Activated CD8-positive, alpha-beta memory T cell treated with anti-CD3 and anti-CD28 coated beads for 36 hours (primary cell): ENCODE measurements at regions not wholly inside any gene's neighbourhood (a gene's known extent, or its start where the extent isn't known, plus 50 kb on each side); places are given as distances from the start of the nearest gene placed in this dataset.

Experiments
- CTCF ChIA-PET: fragments of 350-600 bp; sonication (Branson Sonifier 250); formaldehyde crosslinking; loops from one replicate; lab custom pipeline; 2021; ENCODE audit warnings: antibody characterized with exemption; lab: Charles Lee
- POLR2A ChIA-PET: fragments of 350-600 bp; sonication (Branson Sonifier 250); formaldehyde crosslinking; loops from one replicate; lab custom pipeline; 2021; ENCODE audit warnings: antibody characterized with exemption; lab: Charles Lee

DNA sequence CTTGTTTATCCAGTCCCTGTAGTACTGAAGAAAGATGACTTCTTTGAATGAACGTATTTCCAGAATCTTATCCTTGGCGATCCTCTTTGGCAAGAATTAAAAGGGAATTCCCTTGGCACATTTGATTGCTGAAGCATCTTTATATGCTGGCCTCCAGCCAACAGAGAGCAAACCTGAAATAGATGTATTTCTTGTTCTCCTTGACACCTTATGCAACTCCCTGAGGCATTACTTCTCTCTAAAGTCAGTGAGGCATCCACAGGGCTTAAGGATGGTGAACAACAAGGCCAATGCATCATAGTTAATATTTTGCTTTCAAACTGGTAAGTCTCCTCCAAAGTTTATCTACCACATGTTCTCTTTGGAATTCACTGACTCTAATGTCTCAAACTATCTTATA lies 450.9 kb upstream of the THRB start:
- CTCF ChIA-PET, result no interaction called here
- POLR2A ChIA-PET, result no interaction called here

GRCh38 chr3:24947103-24947502 lies 452.5 kb upstream of the THRB start:
- ChIA-PET POLR2A (no interaction called here), CTCF (no interaction called here)

DNA sequence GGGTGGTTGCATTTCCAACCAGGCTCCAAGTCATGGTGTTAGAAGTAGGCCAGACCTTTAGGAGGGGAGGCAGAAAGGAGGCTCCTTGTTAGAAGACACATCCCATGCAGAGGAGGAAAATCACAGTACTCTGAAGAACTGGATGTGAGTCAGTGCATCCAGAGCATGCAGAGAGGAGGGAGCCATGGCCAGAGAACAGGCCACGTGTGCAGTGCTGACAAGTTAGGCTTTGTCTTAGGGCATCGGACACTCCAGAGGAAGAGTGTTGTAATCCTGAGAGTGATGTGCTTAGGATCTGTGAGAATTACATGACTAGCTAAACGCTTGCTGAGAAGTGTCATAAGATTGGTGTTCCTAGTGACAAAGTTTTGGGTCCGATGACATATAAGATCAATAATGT lies 456.5 kb upstream of the THRB start:
- CTCF ChIA-PET, result no interaction called here

GRCh38 chr3:24952388-24952787 lies 457.7 kb upstream of the THRB start:
- ChIA-PET CTCF (no interaction called here), POLR2A (no interaction called here)

More for the DNA sequence above, 456.5 kb upstream of the THRB start:
- POLR2A ChIA-PET, result no interaction called here

- ChIA-PET POLR2A (no interaction called here), CTCF (no interaction called here)
Observed at GRCh38 chr3:24953060-24953771, 458.6 kb upstream of the THRB start.

DNA sequence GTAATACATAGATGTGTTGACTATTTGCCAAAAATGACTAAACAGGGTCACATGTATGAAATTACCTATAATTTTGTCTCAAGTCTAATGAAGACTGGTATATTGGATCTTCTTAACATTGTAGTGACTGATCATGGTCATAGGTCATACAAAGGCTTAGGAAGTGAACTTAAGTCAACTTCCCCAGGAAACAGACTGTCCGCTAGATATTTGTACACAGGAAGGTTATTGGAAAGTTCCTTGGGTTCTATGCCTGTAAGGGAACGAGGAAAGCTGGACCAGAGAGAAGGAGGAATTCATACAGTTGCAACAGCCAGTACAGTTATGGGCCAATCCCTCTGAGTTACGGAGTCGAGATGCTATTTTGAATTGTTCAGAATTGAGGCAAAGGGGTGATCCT lies 462.0 kb upstream of the THRB start:
- ChIA-PET CTCF (no interaction called here), POLR2A (no interaction called here)

GRCh38 chr3:24958271-24958670 lies 463.6 kb upstream of the THRB start:
- CTCF ChIA-PET, result no interaction called here
- POLR2A ChIA-PET, result no interaction called here

DNA sequence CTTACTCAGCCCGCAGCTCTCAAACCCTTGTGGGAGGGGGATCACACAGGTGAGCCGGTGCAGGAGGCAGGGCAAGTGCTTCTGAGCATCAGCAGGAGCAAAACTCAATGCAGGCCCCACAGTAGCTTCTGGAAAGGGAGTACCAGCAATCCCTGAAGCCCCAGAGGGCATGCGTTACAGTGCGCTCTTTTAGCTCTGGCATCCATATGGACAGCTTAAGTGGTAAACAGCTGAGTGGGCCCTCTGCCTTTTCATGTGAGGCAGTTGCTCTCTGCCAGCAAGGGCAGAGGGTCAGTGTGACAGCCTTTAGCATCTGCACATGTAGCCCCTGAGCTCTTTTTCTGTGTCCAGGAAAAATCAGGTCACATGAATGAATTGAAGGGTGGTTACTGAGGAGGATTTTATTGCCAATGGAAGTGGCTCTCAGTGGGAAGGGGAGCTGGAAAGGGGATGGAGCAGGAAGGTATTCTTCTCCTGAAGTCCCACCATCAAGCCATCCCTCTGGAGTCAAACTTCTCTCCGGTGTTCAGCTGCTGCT lies 464.3 kb upstream of the THRB start:
- POLR2A ChIA-PET, result no interaction called here
- CTCF ChIA-PET, result no interaction called here

GRCh38 chr3:24963762-24964625 lies 464.1 kb upstream of the RARB start:
- ChIA-PET POLR2A (no interaction called here), CTCF (no interaction called here)

DNA sequence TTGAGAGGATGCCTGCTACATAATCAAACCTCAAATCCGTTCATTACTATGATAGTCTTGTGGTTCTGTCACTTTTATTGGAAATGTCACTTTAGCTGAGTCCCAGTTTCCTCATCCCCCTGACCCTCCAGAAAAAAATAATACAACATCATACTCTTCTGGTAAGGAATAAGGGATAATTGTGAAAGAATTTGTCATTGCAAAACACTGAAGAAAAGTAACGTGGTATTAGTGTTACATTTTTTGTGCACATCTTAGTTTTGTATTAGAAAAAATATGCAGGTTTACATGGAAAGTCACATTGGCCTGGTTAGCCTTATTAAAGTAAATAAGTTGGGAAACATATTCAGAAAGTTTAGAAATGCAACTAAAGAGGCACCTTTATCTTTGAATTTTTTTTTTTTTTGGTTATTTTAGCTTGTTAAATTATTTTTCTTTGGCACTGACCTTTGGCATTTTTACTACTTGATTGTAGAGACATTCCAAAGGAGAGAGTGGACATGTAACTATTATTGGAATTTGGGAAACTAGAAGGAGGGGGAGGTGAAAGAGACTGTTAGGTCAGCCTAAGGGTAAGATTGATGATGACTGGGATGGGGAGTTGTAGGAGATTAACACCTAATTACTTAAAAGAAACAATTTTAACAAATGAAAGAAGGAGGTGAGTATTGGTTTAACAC lies 462.2 kb upstream of the RARB start:
- CTCF ChIA-PET, result no interaction called here
- POLR2A ChIA-PET, result no interaction called here

DNA sequence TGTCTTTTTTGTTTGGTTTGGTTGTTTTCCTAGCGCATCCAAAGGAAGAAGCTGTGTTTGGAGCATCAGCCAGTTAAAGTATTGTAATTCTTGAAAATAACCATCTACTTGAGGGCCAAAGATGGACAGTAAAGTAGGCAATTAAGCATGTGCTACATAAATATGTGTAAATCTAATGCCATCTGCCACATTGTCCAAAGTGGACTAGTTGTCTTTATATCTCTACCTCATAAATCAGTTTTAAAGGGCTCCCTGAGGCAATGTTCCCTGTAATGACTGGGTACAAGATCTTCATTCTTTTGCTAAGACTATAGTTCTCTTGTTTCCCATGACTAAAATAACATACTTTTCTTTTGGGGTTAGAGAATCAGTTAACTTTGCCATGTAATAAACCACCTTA lies 460.0 kb upstream of the RARB start:
- ChIA-PET CTCF (no interaction called here), POLR2A (no interaction called here)

DNA sequence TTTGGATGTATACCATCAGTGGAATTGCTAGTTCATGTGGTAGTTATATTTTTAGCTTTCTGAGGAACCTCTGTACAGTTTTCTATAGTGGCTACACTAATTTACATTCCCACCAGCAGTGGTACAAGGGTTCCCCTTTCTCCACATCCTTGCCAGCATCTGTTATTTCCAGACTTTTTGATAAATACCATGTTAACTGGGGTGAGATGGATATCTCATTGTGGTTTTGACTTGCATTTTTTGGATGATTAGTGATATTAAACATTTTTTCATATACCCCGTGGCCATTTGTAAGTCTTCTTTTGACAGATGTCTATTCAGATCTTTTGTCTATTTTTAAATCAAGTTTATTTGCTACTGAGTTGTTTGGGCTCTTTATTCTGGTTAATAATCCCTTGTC lies 455.6 kb upstream of the RARB start:
- ChIA-PET POLR2A (no interaction called here), CTCF (no interaction called here)

GRCh38 chr3:24981309-24981708 lies 446.8 kb upstream of the RARB start:
- CTCF ChIA-PET, result no interaction called here
- POLR2A ChIA-PET, result no interaction called here

- ChIA-PET CTCF (no interaction called here), POLR2A (no interaction called here)
Observed at GRCh38 chr3:24981924-24982323, 446.1 kb upstream of the RARB start.

GRCh38 chr3:24985668-24986067 lies 442.4 kb upstream of the RARB start:
- ChIA-PET CTCF (no interaction called here), POLR2A (no interaction called here)

- ChIA-PET POLR2A (no interaction called here), CTCF (no interaction called here)
Observed at GRCh38 chr3:24986612-24987011, 441.5 kb upstream of the RARB start.

GRCh38 chr3:24999357-24999756 lies 428.7 kb upstream of the RARB start:
- CTCF ChIA-PET, result no interaction called here

DNA sequence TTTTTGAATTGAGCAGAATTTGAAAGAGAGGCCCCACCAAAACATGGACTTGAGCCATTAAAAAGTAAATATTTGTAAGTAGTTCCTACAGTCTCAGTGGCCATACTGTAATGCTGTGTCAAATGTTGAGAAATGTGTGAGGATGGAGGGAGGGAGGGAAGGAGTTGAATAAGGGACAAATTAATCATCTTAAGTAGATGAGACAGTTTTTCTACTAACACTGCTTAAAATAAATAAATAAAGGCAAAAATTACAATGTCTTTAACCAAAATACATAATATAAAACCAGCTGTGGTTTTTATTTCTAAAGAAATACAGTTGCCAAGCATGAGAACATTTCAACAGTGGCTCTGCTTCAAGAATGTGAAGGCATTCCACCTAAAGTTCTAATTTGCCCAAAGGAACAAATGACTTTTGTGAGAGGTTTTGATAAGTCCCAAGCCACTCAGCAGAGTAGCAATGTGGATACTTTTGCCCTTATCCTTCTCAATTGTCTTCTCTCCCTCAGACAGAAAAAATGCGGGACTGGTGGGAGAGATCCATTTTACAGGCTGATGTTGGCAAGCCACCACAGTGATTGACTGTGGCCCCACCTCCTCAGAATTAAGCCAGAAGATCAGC lies 427.0 kb upstream of the RARB start:
- POLR2A ChIA-PET, result no interaction called here

More at GRCh38 chr3:24999357-24999756, 428.7 kb upstream of the RARB start:
- POLR2A ChIA-PET, result no interaction called here

DNA sequence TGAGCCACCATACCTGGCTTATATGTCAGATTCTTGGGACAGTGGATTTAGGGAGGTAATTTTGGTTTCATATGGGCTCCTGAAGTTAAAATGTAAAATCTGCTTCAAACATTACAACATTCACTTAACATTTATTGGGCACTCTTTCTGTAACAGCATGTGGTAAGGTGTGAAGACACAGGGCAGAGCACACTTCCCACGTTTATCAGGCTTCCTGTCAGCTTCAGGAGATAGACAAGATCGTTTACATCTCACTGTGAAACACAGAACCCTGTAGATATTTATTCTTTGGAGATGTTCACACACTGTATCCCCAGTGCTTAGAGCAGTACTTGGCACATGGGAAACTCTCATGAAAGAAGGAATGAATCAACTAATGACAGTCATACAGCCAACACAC lies 426.0 kb upstream of the RARB start:
- ChIA-PET POLR2A (no interaction called here), CTCF (no interaction called here)

More for the DNA sequence above, 427.0 kb upstream of the RARB start:
- CTCF ChIA-PET, result no interaction called here
